Ramos (cell line): ENCODE measurements at regions not wholly inside any gene's neighbourhood (a gene's known extent, or its start where the extent isn't known, plus 50 kb on each side); places are given as distances from the start of the nearest gene placed in this dataset.

Source experiments
- in situ Hi-C: fragments of 300-500 bp; cut with MboI; formaldehyde crosslinking; loops from one replicate; pipeline ENCODE4 v1.14.3; 2022; ENCODE audit warnings: low sequenced_read_pairs; ENCODE audit not compliant: unreplicated experiment

GRCh38 chr9:89961616-89962341 lies 357.0 kb downstream of the GADD45G start:
- in situ Hi-C loops, result no loop called here

DNA sequence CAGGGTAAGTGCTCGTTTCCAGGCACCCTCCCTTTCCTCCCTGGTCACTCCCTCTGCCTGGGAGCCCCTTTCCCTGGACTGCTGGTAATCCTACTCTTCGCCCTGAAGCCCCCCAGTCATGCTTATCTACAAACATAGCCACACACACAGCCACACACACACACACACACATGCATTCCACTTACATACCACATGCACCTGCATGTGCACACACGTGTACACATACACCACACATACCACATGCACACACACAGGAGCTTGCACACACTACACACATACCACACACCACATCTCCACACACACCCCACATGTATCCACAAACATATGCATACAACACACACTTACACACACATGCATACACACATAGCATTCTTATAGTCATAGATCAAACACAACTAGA lies 358.5 kb downstream of the GADD45G start:
- in situ Hi-C loops, result no loop called here

DNA sequence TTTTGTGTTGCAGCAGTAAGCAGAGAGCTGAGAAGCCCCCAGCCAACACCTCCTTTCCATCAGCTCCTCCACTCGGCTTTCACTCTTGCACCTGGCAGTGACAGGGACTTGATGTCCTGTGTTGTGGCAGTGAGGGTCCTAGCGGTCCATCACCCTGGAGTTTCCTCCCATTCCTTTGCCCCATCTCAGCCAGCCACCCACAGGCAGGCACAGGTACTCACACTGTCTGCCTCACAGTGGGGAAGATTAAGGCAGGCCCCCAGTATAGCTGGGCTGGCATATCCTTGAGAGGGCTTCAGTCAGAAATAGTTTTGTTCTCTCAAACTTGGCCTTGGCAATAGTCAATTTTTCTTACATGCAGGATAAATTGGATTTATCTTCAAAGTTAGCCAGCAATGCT lies 362.7 kb downstream of the GADD45G start:
- in situ Hi-C loops, result no loop called here

GRCh38 chr9:89969156-89969675 lies 364.4 kb downstream of the GADD45G start:
- in situ Hi-C loops, result no loop called here

GRCh38 chr9:89969881-89970639 lies 365.2 kb downstream of the GADD45G start:
- in situ Hi-C loops, result no loop called here

DNA sequence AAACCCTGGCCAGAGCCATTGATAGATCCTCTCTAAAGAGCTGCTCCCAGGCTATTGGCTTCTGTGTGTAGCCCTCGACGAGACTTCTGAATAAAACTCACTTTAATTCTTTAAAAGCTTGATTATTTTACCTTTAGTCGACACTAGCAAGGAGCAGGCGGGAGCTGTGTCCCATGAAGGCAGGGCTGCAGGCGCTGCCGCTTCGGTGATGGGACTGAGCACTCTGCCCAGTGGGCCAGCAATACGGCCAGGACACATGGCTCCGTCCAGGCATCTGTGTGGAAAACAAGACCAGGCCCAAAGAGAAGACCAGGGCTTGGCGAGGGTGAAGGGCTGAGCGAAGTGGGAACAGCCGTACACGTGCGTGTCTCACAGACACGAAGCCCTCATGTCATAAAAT lies 365.9 kb downstream of the GADD45G start:
- in situ Hi-C loops, result no loop called here

DNA sequence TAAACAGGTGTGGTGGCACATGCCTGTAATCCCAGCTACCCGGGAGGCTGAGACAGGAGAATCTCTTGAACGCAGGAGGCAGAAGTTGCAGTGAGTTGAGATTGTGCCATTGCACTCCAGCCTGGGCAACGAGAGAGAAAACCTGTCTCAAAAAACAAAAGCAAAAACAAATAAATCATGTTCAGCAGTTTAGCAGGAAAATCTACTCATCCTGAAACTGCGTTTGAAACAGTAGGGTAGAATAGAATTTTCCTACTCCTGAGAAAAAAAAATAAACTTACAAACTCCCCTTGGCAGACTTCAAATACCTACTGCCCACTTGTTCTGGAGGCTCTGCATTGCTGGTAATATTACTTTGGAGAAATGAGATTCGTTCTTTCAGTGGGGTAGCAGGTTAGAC lies 367.7 kb downstream of the GADD45G start:
- in situ Hi-C loops, result no loop called here

GRCh38 chr9:89974582-89974981 lies 369.8 kb downstream of the GADD45G start:
- in situ Hi-C loops, result no loop called here

GRCh38 chr9:89975024-89975423 lies 370.2 kb downstream of the GADD45G start:
- in situ Hi-C loops, result no loop called here

GRCh38 chr9:89975630-89976029 lies 370.8 kb downstream of the GADD45G start:
- in situ Hi-C loops, result no loop called here

DNA sequence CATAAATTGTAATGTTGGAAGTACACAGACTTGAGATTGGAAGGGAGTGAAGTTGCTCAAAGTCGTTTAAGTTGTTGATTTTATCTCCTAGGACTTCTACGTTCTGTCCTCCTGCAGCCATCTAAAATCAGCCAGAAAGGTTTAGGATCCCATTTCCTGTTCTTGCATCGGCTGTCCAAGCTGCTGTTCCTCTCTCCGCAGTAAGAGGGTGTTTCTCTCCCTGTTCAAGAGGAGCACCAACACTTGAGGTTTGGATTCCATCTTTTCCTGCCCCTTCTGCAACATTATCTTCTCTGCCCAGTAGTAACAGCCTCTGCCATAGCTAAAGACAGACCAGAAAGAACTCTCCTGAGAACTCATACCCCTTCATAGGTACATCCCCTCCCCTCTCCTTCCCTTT lies 373.4 kb downstream of the GADD45G start:
- in situ Hi-C loops, result no loop called here

DNA sequence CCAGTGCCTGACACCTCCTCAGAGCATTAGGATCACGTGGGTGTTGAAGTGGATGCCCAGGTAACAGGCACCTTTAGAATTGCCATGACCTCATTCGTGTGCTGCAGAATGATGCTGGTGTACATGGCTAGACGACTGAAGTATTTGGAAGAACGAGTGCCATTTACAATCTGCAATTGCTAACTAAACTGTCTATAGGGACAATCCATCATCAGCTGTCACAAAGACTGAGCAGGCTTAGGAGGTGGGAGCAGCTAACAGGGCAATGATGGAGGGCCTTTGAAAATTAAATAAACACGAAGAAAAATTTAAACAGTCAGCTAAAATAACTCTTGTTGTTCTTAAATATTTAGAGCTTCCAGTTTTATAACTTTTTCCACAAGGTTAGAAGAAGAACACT lies 375.8 kb downstream of the GADD45G start:
- in situ Hi-C loops, result no loop called here

DNA sequence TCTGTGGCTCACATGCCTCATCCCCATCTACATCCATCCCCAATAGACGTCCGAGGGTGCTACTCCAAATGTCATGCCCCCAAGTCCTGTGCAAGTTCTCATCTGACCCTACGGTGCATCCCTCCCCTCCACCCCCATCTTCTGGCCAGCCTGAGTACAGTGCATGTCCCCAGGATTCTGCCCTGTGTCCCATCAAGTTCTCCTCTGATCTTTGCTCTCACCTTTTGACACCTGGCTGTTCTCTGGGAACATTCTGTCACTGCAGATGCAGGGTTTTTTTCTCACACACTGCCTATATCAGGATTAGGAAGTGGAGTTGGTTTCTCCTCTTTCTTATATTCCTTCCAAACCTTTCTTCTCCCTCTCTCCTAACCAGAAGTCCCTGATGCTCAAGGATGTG lies 377.2 kb downstream of the GADD45G start:
- in situ Hi-C loops, result no loop called here

- in situ Hi-C loops, result no loop called here
Observed at GRCh38 chr9:89983411-89983810, 378.6 kb downstream of the GADD45G start.

DNA sequence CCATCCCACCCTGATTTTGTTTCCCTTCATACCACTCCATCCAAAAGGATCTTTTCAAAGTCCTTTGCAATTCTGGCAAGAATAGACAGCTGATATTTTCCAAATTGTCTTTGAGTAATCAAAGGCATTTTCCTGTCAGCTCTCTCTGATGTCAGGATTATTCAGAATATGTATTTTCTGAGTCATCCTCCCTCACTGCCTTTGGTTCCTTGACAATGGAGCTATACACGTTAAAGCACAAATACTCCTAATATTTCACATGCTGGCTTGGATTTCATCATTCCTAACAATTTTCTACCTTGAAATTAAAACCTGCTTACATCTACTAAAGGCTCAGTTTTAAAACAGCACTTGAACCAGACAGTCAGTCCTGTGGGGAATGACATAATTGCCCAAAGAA lies 379.4 kb downstream of the GADD45G start:
- in situ Hi-C loops, result no loop called here

DNA sequence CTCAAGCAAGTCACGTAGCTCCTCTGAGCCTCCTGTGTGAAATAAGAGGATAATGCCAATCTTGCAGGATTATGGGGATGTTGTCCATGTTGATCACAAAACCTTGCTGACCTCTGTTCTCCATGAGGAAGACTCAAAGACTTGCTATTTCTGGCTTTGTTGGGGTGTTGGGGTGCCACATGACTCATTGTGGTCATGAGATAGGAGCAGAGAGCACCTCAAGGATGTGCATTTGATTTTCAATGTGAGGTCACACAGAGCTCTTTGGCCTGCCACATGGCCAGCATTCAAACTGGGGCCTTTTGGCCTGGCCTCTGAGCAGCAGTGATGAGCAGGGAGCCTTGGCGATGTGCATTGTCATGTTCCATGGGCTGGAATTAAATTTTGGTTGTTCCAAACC lies 380.3 kb downstream of the GADD45G start:
- in situ Hi-C loops, result no loop called here

GRCh38 chr9:89986190-89986589 lies 381.4 kb downstream of the GADD45G start:
- in situ Hi-C loops, result no loop called here

DNA sequence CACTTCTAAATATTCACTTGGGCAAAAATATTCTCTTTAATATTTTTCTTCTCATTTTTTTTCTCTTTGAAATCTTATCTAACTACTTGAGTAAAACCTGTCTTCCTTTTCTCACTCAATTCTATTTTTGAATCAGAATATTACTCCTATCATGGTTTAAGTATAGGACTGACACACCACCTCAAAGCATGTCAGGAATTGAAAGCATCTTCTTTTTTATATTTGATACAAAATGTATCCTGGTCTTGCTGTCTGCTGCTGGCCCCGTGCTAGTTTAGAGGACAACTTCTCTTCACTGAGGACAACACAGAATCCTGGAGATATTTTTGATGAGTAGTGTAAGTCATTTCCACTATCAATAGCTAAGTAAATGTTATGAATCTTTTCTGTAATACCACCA lies 383.6 kb downstream of the GADD45G start:
- in situ Hi-C loops, result no loop called here

DNA sequence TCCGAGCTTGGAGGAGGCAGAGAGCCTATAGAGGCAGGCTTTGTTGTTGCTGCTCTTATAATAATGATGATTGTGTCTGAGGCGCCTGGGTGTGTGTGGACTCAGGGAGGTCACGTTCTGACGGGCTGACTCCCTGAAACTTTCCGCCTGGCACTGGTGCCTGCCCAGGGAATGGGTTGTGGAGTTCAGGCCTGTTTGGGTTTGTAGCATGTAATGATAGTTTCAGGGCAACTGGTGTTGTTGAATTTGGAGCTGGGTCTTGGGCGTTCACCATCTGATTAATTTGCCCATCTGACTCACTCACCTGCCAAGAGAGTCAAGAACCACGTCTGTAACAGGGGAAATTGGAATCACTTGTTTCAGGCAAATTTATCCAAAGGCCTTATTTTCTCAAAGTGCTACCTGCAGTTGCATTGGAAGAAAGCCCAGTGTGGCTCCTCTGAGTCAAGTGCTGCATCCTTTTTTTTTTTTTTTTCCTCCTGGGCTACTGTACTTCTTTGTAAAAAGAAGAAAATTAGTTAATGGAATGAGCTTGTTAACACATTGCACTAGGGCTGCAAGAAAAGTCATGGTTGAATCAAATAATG lies 386.5 kb downstream of the GADD45G start:
- in situ Hi-C loops, result no loop called here

- in situ Hi-C loops, result no loop called here
Observed at GRCh38 chr9:89992326-89993198, 387.8 kb downstream of the GADD45G start.
